T-helper 17 cell (primary cell): ENCODE measurements at regions not wholly inside any gene's neighbourhood (a gene's known extent, or its start where the extent isn't known, plus 50 kb on each side); places are given as distances from the start of the nearest gene placed in this dataset.

Experiments
- ATAC-seq: fragments of 150-1000 bp; cut with Tn5 transposase; 2 replicates; pipeline ENCODE4 v1.10.0; 2021; ENCODE audit warnings: mild to moderate bottlenecking, moderate library complexity
- DNase-seq, 3 donors: peaks; one replicate each; pipeline versions ENCODE4 v3.0.0 to v3.0.0-alpha.2; 2020 to 2021
- H3K9me3 ChIP-seq: one replicate; pipeline ENCODE4 v1.7.0; 2013; ENCODE audit warnings: low read length, mild to moderate bottlenecking; ENCODE audit not compliant: control insufficient read depth, poor library complexity, severe bottlenecking
- H3K27ac Mint-ChIP-seq: one replicate; pipeline ENCODE4 v1.8.0; 2022; ENCODE audit warnings: mild to moderate bottlenecking, moderate library complexity, mixed read lengths
- H3K27me3 Mint-ChIP-seq: one replicate; pipeline ENCODE4 v1.8.0; 2022; ENCODE audit warnings: mixed read lengths
- H3K36me3 Mint-ChIP-seq: one replicate; pipeline ENCODE4 v1.8.0; 2022; ENCODE audit warnings: low read depth, mixed read lengths
- H3K4me1 Mint-ChIP-seq: one replicate; pipeline ENCODE4 v1.8.0; 2022; ENCODE audit warnings: mild to moderate bottlenecking, mixed read lengths
- H3K4me3 Mint-ChIP-seq: one replicate; pipeline ENCODE4 v1.8.0; 2022; ENCODE audit warnings: mild to moderate bottlenecking, moderate library complexity, mixed read lengths

- no peak overlapping the region for H3K27ac Mint-ChIP-seq
- H3K9me3 ChIP-seq: no peaks in the 10 kb centered on the region
These were observed 171.0 kb upstream of the TRIM24 start for GRCh38 chr7:138289082-138289481.

GRCh38 chr7:138289864-138290263 lies 170.2 kb upstream of the TRIM24 start:
- DNase-seq (no peak), ATAC-seq (no peak)
- Mint-ChIP-seq H3K27ac (no peak overlapping the region), H3K4me1 (no peaks in the 10 kb centered on the region), H3K36me3 (no peaks in the 10 kb centered on the region), H3K4me3 (no peak overlapping the region), H3K27me3 (peaks cover 5% of the 10 kb centered on the region)
- H3K9me3 ChIP-seq: no peaks in the 10 kb centered on the region

More at GRCh38 chr7:138289082-138289481, 171.0 kb upstream of the TRIM24 start:
- no peaks in the 10 kb centered on the region for H3K36me3 Mint-ChIP-seq
- H3K4me1 Mint-ChIP-seq: no peaks in the 10 kb centered on the region
- H3K4me3 Mint-ChIP-seq: no peak overlapping the region
- no peak for ATAC-seq
- DNase-seq: no peak
- peaks cover 5% of the 10 kb centered on the region for H3K27me3 Mint-ChIP-seq

GRCh38 chr7:138292951-138293350 lies 167.1 kb upstream of the TRIM24 start:
- H3K4me3 Mint-ChIP-seq: no peak overlapping the region
- peaks cover 2% of the 10 kb centered on the region for H3K4me1 Mint-ChIP-seq
- H3K9me3 ChIP-seq: no peaks in the 10 kb centered on the region
- H3K27ac Mint-ChIP-seq: no peak overlapping the region
- no peaks in the 10 kb centered on the region for H3K36me3 Mint-ChIP-seq
- no peak for DNase-seq
- H3K27me3 Mint-ChIP-seq: no peaks in the 10 kb centered on the region
- no peak for ATAC-seq

- DNase-seq (no peak), ATAC-seq (no peak)
- H3K9me3 ChIP-seq: no peaks in the 10 kb centered on the region
- Mint-ChIP-seq H3K4me3 (peak overlapping the region; percentile 64), H3K27ac (no peak overlapping the region), H3K27me3 (no peaks in the 10 kb centered on the region), H3K36me3 (no peaks in the 10 kb centered on the region), H3K4me1 (peaks cover 2% of the 10 kb centered on the region)
These were observed 164.9 kb upstream of the TRIM24 start for GRCh38 chr7:138295049-138295637.

- H3K27me3 Mint-ChIP-seq: no peaks in the 10 kb centered on the region
- H3K4me3 Mint-ChIP-seq: no peak overlapping the region
- ATAC-seq (no peak), DNase-seq (no peak)
- H3K36me3 Mint-ChIP-seq: no peaks in the 10 kb centered on the region
- H3K27ac Mint-ChIP-seq: no peak overlapping the region
- H3K9me3 ChIP-seq: no peaks in the 10 kb centered on the region
- H3K4me1 Mint-ChIP-seq: peaks cover 2% of the 10 kb centered on the region
These were observed 162.5 kb upstream of the TRIM24 start for GRCh38 chr7:138297526-138297925.

GRCh38 chr7:138299066-138299465 lies 161.0 kb upstream of the TRIM24 start:
- H3K27ac Mint-ChIP-seq: no peak overlapping the region
- H3K9me3 ChIP-seq: no peaks in the 10 kb centered on the region
- H3K27me3 Mint-ChIP-seq: peaks cover 7% of the 10 kb centered on the region
- no peak overlapping the region for H3K4me3 Mint-ChIP-seq
- H3K36me3 Mint-ChIP-seq: no peaks in the 10 kb centered on the region
- H3K4me1 Mint-ChIP-seq: peaks cover 2% of the 10 kb centered on the region
- ATAC-seq: no peak
- DNase-seq: no peak

GRCh38 chr7:138303230-138304070 lies 156.6 kb upstream of the TRIM24 start:
- DNase-seq (no peak), ATAC-seq (no peak)
- no peak overlapping the region for H3K27ac Mint-ChIP-seq
- no peaks in the 10 kb centered on the region for H3K36me3 Mint-ChIP-seq
- H3K27me3 Mint-ChIP-seq: peaks cover 7% of the 10 kb centered on the region
- no peaks in the 10 kb centered on the region for H3K4me1 Mint-ChIP-seq
- H3K9me3 ChIP-seq: no peaks in the 10 kb centered on the region
- no peak overlapping the region for H3K4me3 Mint-ChIP-seq

- Mint-ChIP-seq H3K4me1 (no peaks in the 10 kb centered on the region), H3K4me3 (no peak overlapping the region), H3K27me3 (peaks cover 7% of the 10 kb centered on the region), H3K36me3 (no peaks in the 10 kb centered on the region), H3K27ac (no peak overlapping the region)
- DNase-seq (no peak), ATAC-seq (no peak)
- H3K9me3 ChIP-seq: no peaks in the 10 kb centered on the region
These were observed 156.1 kb upstream of the TRIM24 start for GRCh38 chr7:138304071-138304320.

GRCh38 chr7:138307633-138308032 lies 152.4 kb upstream of the TRIM24 start:
- Mint-ChIP-seq H3K4me1 (no peaks in the 10 kb centered on the region), H3K27me3 (peaks cover 7% of the 10 kb centered on the region), H3K36me3 (no peaks in the 10 kb centered on the region), H3K27ac (no peak overlapping the region), H3K4me3 (no peak overlapping the region)
- no peaks in the 10 kb centered on the region for H3K9me3 ChIP-seq
- no peak for ATAC-seq
- DNase-seq: no peak

- no peak for ATAC-seq
- H3K9me3 ChIP-seq: no peaks in the 10 kb centered on the region
- Mint-ChIP-seq H3K4me1 (no peaks in the 10 kb centered on the region), H3K36me3 (no peaks in the 10 kb centered on the region), H3K4me3 (no peak overlapping the region), H3K27ac (no peak overlapping the region), H3K27me3 (peaks cover 3% of the 10 kb centered on the region)
- no peak for DNase-seq
These were observed 151.9 kb upstream of the TRIM24 start for GRCh38 chr7:138308136-138308535.

GRCh38 chr7:138309186-138309585 lies 150.9 kb upstream of the TRIM24 start:
- Mint-ChIP-seq H3K36me3 (no peaks in the 10 kb centered on the region), H3K27ac (no peak overlapping the region), H3K4me1 (no peaks in the 10 kb centered on the region), H3K27me3 (peaks cover 3% of the 10 kb centered on the region), H3K4me3 (no peak overlapping the region)
- no peaks in the 10 kb centered on the region for H3K9me3 ChIP-seq
- DNase-seq (no peak), ATAC-seq (no peak)

GRCh38 chr7:138313829-138314178 lies 146.3 kb upstream of the TRIM24 start:
- Mint-ChIP-seq H3K36me3 (no peaks in the 10 kb centered on the region), H3K27me3 (peaks cover 10% of the 10 kb centered on the region), H3K4me3 (no peak overlapping the region), H3K4me1 (no peaks in the 10 kb centered on the region), H3K27ac (no peak overlapping the region)
- DNase-seq (no peak), ATAC-seq (no peak)
- H3K9me3 ChIP-seq: no peaks in the 10 kb centered on the region

GRCh38 chr7:138316421-138317043 lies 143.5 kb upstream of the TRIM24 start:
- ATAC-seq: no peak
- Mint-ChIP-seq H3K4me1 (no peaks in the 10 kb centered on the region), H3K36me3 (no peaks in the 10 kb centered on the region), H3K27ac (no peak overlapping the region), H3K27me3 (peaks cover 10% of the 10 kb centered on the region), H3K4me3 (no peak overlapping the region)
- no peak for DNase-seq
- H3K9me3 ChIP-seq: no peaks in the 10 kb centered on the region
